AG10803 (cell line): ENCODE measurements at regions not wholly inside any gene's neighbourhood (a gene's known extent, or its start where the extent isn't known, plus 50 kb on each side); places are given as distances from the start of the nearest gene placed in this dataset.
"Not testable (repeated sequence)": the region's sequence is repeated elsewhere in the genome, so short reads cannot be mapped to it uniquely, and the experiment has no call there.

Source experiments
- DNase-seq: peaks from one replicate; pipeline ENCODE4 v3.0.0; 2010; ENCODE audit warnings: low read depth
- H3K4me3 ChIP-seq: 2 replicates; pipeline ENCODE4 v1.5.1; 2011; ENCODE audit warnings: mild to moderate bottlenecking, low read length, control low read depth
- TF ChIP-seq, protein P1 (sequence below): conservative IDR thresholded peaks from 2 replicates; pipeline ENCODE4 v1.5.1; 2011; ENCODE audit warnings: mild to moderate bottlenecking, low read length, control low read depth, inconsistent platforms

GRCh38 chr13:64087624-64088023, 2672.0 kb upstream of the PCDH20 start:
- no peak for DNase-seq
- TF ChIP-seq, protein P1, sequence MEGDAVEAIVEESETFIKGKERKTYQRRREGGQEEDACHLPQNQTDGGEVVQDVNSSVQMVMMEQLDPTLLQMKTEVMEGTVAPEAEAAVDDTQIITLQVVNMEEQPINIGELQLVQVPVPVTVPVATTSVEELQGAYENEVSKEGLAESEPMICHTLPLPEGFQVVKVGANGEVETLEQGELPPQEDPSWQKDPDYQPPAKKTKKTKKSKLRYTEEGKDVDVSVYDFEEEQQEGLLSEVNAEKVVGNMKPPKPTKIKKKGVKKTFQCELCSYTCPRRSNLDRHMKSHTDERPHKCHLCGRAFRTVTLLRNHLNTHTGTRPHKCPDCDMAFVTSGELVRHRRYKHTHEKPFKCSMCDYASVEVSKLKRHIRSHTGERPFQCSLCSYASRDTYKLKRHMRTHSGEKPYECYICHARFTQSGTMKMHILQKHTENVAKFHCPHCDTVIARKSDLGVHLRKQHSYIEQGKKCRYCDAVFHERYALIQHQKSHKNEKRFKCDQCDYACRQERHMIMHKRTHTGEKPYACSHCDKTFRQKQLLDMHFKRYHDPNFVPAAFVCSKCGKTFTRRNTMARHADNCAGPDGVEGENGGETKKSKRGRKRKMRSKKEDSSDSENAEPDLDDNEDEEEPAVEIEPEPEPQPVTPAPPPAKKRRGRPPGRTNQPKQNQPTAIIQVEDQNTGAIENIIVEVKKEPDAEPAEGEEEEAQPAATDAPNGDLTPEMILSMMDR, result no peak
- H3K4me3 ChIP-seq, result no peak overlapping the region

- no peak overlapping the region for H3K4me3 ChIP-seq
- DNase-seq, result no peak
- TF ChIP-seq, protein P1, result no peak
Measured at GRCh38 chr13:64083811-64084210, 2668.2 kb upstream of the PCDH20 start.

DNA sequence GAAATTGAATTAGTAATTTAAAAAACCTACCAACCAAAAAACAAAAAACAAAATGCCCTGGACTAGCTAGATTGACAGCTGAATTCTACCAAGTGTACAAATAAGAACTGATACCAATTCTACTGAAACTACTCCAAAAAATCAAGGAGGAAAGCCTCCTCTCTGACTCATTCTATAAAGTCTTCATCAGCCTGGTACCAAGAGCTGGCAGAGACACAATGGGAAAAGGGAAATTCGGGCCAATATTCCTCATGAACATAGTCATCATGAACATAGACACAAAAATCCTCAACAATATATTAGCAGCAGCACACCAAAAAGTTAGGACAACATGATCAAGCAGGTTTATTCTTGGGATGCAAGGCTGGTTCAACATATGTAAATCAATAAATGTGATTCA, 2667.7 kb upstream of the PCDH20 start:
- DNase-seq, result no peak
- TF ChIP-seq, protein P1, result no peak
- H3K4me3 ChIP-seq, result no peak overlapping the region

GRCh38 chr13:64078480-64078936, 2662.9 kb upstream of the PCDH20 start:
- TF ChIP-seq, protein P1, result no peak
- no peak overlapping the region for H3K4me3 ChIP-seq
- DNase-seq, result no peak

DNA sequence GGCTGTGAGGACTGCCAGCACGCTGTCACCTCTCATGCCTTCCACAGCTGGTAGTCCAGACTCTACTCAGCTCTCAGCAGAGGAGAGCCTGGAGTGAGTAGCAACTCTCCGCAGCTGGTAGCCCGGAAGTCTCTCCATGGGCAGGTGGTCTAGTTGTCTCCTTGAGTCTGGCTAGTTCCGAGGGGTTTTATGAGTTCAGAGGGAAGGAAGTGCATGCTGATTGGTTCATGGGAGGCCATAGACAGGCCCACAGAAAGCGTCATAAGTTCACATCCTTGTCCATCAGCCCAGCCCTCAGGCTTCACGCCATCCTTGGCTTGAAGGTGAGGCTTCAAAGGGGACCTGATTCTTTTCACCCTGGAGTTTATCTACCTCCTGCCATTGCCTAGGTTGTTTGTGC, 2662.4 kb upstream of the PCDH20 start:
- no peak overlapping the region for H3K4me3 ChIP-seq
- DNase-seq, result no peak
- TF ChIP-seq, protein P1, result no peak

DNA sequence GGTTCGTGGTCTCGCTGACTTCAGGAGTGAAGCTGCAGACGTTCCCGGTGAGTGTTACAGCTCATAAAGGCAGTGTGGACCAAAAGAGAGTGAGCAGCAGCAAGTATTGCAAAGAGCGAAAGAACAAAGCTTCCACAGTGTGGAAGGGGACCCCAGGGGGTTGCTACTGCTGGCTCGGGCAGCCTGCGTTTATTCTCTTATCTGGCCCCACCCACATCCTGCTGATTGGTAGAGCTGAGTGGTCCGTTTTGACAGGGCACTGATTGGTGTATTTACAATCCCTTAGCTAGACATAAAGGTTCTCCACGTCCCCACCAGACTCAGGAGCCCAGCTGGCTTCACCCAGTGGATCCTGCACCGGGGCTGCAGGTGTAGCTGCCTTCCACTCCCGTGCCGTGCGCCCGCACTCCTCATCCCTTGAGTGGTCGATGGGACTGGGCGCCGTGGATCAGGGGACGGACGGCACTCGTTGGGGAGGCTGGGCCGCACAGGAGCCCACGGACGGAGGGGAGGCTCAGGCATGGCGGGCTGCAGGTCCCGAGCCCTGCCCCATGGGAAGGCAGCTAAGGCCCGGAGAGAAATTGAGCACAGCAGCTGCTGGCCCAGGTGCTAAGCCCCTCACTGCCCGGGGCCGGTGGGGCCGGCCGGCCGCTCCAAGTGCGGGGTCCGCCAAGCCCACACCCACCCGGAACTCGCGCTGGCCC, 2661.6 kb upstream of the PCDH20 start:
- not testable (repeated sequence) for H3K4me3 ChIP-seq, DNase-seq

DNA sequence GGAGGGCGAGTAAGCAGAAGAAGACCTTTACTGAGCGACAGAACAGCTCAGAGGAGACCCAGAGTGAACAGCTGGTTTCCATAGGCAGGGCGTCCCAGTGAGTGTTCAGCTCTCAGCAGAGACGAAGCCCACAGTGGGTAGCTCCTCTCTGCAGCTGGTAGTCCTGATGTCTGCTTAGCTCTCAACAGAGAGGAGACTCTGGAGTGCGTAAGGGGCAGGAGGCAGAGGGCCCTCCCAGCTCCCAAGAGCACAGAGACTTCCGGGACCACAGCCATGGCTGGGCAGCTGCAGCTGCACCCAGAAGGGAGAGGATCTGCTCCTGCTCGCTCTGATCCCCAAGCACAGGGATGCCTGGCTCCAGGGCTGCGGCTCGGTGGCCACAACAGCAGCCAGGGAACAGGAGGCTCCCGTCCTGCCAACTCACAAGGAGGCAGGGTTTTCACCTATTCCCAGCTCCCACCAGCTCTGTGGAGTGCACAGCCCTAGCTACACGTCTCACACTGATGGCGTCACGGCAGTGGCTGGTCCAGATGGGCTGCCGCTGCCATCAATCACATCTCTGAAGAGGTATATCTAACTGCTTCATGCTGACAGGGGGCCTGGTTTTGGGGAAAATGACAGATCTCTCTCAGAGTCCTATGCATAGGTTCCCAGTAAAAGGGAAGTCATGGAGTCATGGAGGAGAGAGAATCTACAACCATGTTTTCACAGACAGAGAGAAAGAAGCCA, 2660.1 kb upstream of the PCDH20 start:
- DNase-seq, result no peak
- TF ChIP-seq, protein P1, result no peak
- no peak overlapping the region for H3K4me3 ChIP-seq
